ENCODE measurements at regions not wholly inside any gene's neighbourhood (a gene's known extent, or its start where the extent isn't known, plus 50 kb on each side); places are given as distances from the start of the nearest gene placed in this dataset.
"Not testable (repeated sequence)": the region's sequence is repeated elsewhere in the genome, so short reads cannot be mapped to it uniquely, and the experiment has no call there.

DNA sequence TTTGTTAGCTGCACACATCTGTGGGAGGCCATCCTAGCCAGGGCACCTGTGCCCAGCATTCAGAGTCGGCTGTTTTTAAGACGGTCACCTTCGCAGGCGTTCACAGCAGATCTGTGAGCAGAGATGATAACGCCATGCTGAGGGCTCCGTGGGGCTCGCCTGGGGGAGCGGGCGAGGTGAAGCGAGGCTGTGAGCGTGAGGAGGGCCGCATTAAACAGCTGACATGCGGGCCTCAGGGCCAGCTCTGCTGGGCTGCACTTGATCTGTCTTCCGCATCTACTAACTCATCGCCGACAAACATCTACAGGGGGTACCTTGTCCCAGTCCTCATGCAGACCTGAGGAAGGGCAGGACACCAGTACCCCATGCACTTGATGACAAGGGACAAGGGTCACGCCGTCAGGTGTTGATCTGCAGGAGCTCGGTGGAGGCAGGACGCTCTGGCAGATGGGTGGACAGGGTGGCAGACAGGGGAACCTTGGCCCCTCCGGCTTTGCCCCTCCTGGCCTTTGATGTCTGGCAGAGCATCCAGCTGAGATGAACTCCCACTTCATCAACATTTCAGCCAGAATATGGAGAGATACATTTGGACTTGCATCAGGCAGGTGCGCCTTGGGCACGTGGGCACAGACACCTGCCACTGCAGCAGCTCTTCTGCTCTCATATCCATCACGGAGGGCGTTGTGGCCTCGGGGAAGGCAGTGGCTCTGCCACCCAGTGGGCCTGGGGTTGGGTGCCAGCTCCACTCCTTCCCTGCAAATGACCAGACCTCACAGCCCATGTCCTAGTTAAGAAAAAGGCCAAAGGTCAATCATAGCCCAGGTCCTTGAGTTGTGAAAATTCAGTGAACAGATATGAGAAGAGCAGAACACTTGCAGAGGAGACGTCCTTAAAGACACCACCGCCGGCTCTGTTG, 822.9 kb downstream of the BRD1 start:
- intact Hi-C loops (cut with DNase I): no loop called here
- peak in 3 of 10 donors; percentile 39 to 63 (median 59) for DNase-seq

DNA sequence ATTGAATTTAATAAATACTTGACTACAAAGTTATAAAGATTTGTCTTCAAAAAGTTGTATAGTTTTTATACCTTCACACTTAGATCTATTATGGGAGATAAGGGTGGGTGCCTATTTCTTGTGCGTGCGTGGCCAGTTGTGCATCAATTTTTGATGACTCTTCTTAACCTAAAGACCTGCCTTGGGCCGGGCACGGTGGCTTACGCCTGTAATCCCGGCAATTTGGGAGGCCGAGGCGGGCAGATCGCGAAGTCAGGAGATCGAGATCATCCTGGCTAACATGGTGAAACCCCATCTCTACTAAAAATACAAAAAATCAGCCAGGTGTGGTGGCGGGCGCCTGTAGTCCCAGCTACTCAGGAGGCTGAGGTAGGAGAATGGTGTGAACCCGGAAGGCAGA, 830.1 kb downstream of the BRD1 start:
- intact Hi-C loops (cut with DNase I): not testable (repeated sequence)
- peak in 2 of 10 donors; percentile 53 to 64 for DNase-seq

DNA sequence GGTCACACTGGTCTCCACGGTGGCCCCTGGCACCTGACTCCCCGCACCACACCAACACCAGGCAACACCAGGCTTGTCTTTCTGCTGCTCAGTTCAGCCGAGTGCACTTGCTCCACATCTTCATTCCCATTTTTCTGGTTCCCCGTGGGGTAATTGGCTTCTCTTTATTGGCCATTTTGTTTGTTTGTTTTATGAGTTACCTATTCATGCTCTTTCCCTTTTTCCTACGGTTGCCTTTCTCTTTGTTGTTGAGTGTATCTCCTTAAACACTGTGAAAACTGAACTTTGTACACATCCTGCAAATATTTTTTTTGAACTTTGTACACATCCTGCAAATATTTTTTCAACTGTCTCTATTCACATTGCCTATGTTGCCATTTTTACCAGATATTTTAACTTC, 834.0 kb downstream of the BRD1 start:
- DNase-seq: no peak
- intact Hi-C loops (cut with DNase I): no loop called here

DNA sequence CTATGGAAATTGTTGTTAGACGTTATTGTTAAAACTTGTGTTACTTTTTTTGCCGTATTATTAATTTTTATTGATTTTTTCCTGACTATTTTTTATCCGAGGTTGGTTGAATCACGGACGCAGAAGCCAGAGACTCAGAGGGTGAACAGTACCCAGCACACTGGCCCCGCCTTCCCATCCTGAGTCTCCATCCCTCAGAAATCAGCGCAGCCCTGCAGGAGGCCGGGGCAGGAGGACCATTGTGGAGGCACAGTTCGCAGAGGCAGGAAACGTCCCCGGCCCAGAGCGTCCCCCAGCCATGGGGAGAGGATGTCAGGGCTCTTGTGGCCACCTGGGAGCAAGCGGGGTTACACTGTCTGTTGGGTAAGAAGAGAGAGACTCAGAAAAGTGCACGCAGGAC, 843.0 kb downstream of the BRD1 start:
- DNase-seq: peak in 2 of 10 donors; percentile 36 to 50
- intact Hi-C loops (cut with DNase I): no loop called here

DNA sequence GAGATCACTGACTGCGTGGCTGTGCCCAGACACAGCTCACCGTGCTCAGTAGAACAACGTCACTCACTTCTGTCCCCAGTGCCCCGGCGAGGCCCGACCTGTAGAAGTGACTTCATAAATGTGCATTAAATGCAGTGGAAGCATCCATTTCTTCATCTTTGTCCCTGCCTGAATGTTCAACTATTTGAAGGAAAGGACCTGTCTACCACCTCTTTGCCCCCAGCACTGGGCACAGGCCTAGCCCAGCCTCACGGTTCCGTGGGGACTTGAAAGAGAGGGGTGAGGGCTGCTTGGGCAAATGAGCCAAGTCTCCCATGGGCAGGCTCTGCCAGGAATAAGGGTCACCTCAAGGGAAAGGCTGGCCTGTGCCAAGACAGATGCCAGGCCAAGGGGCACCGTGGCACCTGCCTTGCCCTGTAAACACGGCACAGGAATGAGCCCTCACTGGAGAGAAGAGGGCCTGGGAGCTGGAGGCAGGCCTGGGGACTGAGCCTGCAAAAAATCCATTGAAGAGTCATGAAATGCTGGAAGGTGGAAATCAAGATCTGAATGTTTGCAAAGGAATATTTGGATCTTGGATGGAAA, 845.3 kb downstream of the BRD1 start:
- DNase-seq: peak in 2 of 10 donors; percentile 52 to 71
- intact Hi-C loops (cut with DNase I): no loop called here

DNA sequence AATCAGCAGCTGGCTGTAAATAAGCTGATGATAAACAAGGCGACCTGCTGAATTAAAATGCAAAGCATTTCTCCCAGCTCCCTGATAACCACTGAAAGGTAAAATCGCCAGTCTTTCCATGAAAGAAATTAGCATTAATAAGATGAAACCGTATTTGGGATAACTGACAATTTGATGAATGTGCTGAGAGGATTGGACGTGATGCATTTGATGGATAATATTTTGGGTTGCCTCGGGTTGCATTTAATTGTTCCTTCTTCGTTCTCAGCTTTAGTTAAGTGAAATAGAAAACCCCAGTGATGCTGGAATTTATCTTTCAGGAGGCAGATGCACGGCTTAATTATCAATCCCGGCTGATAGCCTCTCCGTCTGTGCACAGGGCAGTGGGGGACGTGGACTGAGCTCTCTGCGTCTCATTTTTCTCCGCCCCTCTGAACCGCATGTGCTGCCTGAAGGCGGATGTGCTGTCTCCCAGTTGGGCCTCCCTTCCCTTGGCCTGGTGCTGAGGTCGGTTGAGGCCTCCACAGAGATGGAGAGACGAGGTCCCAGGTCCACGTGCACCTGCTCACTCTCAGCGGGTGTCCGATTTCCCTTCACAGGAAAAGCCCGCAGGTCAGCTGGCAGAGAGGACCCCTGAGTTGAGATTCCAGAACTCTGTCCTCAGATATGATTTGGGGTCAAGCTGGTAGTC, 846.2 kb downstream of the BRD1 start:
- intact Hi-C loops (cut with DNase I): no loop called here
- DNase-seq: peak in 2 of 10 donors; percentile 59 to 72

DNA sequence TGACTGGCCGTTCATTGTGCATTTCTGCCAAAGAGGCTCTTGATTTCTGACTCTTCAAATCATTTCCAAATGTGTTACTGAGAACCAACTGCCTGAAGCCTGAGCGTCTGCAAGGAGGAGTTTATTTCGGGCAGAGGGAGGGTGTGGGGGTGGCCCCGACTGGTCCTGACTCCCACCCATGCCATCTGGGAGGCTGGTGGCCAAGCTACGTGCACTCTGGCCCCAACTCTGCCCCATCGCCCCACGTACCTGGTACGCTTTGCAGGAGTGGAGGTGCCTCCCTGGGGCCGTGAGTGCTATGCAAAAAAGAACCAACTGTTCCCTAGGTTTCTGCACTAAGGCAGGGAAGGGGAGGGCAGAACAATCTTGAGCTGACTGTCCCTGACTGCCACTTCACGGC, 846.8 kb downstream of the BRD1 start:
- peak in 2 of 10 donors; percentile 55 to 56 for DNase-seq
- intact Hi-C loops (cut with DNase I): no loop called here

DNA sequence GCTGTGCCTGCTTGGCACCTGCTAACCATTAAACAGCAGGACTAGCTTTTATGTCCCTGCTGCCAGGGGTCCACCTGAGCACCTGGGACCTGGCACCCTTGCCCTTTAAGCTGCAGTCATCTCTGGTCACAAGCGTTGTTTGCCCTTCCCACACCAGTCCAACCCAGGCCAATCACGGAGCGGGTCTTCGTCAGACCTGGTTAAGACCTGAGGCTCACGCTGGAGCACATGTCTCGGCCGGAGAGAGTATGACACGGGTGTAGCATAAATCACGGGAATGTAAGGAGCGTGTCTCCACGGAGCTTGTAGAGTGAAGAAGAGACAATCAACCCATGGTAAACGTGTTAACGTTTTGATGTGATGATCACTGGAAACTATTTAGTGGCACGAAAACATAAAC, 847.3 kb downstream of the BRD1 start:
- intact Hi-C loops (cut with DNase I): no loop called here
- DNase-seq: peak in 2 of 10 donors; percentile 22 to 34

DNA sequence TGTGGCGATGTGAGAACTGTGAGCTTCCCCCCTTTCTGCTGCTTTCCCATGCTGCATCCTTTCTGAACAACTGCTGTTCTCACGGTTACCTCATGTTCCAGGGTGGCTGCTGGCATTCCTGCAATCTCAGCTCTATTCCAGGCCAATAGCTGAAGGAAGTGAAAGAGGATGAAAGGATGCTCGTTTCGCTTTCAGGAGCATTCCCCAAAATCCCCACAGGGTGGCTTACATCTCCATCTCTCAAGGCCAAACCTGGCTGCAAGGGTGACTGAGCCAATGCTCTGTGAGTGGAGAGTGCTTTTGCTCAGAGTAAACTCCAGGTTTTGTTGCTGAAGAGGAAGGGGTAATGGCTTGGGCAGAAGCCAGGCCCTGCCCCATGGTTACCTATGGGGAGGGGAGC, 848.2 kb downstream of the BRD1 start:
- intact Hi-C loops (cut with DNase I): no loop called here
- DNase-seq: peak in 1 of 10 donors; percentile 59

DNA sequence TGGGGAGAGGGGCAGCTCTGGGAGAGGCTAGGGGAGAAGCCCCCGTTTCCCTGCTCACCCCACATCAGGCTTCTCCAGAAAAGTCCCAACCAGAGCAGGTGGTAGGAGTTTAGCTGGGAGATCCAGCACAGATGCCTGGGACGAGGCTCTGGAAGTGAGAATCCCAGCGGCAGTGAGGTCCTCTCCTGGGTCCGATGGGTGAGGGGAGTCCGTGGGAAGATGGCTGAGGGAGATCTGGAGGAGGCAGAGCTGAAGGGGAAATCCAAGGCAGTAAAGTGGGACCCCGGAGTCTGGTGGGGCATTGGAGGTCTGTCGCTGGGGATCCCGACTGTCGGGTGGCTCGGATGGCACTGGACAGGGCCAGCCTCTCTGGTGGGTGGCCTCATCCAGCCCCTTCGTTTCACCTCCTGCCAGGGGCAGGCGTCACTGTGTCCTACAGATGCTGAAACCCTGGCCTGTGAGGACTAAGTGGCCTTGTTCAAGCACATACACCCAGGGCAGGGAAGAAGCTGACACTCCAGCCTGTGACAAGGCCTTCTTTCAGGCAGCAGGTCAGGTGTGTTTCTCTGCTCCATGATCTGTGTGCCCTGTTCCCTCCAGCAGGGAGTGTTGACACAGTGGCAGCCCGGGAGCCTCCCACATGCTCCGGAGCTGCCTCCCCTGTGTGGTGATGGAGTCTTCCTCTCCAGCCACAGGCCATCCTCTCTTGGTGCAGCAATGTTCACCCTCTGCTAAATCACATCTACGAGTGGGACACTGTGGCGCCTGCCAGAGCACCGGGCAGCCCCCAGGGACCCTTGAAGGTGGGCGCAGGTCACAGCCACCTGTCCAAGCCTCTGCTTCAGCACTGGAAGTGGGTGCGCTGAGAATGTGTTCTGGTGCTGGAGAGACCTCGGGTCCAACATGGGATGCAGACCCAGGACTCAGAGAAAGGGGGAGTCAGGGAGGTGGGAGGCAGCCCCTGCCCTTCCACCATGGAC, 850.8 kb downstream of the BRD1 start:
- peak in 1 of 10 donors; percentile 75 for DNase-seq
- intact Hi-C loops (cut with DNase I): no loop called here

DNA sequence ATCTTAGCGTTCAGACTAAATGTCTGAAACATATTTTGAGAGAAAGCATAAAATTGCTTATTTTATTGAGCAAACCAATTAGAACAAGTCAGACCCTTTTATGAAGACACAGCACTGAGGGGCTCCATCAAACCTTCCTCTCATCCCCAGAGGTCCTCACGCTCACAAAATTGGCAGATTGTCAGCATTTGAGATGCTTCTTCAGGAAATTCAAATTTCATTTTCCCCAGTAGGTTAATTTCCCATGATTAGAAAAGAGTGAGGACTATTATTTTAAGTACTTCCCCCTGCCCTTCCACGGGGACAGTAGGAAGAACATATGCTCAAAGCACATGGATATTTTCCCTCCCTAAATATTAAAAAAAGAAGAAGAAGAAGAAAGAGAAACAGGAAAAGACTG, 851.8 kb downstream of the BRD1 start:
- no peak for DNase-seq
- intact Hi-C loops (cut with DNase I): no loop called here

DNA sequence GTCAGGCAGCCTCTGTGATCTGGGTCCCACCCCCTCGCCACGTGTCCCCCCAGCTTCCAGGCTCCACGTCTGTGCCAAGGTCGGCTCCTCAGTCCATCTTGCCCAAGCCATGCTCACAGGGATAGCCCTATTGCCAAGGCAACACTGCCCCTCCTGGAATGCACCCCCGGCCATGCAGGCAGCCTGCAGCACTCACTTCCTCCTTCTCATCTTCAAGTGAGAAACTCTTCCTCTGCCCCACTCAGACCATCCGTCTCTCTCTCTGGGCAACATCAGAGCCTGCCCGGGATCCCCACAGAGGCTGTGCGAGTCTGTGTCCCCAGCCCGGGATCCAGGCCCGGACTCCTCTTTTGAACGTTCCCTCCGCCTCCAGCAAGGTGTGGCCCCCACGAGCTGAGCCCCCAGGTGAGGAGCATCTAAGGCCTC, 852.3 kb downstream of the BRD1 start:
- intact Hi-C loops (cut with DNase I): no loop called here
- DNase-seq: peak in 2 of 10 donors; percentile 82 to 83

DNA sequence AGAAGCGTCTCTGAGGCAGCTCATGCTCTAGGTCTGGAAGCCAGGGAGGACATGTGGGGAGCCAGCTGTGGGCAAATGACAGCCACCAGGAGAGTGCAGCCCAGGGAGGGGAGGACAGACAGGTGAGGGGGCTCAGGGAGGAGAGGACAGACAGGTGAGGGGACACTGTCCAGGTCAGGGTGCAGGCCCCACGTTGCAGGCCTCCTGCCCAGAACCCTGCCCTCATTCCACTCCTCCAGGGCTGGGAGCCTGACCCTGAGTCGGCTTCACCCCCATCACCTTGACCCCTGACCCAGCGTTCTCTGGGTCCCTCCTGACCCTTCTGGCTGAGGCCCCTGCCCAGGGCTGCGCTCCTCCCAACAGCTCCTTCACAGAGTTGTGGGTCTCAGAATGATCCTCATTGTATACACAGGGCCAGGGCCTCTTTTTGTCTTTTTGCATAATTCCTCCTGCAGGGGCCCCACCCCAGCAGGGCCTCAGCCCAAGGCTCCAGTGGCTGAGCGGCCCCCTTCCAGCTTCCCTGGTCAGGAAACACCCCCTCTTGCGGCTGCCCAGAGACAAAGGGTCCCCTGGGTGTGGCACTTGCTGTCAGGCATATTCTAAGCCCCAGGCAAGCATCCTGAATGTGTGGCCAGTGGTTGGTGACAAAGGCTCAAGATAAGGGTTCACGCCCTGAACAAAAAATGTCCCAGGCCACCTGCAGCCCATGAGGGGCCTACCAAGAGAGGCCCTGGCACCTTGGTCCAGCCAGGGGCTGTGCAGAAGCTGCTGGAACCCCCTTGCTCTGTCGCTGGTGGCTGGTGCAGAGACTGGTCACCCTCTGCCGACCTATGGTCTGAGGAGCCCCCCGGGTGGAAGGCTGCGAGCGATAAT, 853.0 kb downstream of the BRD1 start:
- intact Hi-C loops (cut with DNase I): no loop called here
- DNase-seq: peak in 3 of 10 donors; percentile 17 to 55 (median 55)

DNA sequence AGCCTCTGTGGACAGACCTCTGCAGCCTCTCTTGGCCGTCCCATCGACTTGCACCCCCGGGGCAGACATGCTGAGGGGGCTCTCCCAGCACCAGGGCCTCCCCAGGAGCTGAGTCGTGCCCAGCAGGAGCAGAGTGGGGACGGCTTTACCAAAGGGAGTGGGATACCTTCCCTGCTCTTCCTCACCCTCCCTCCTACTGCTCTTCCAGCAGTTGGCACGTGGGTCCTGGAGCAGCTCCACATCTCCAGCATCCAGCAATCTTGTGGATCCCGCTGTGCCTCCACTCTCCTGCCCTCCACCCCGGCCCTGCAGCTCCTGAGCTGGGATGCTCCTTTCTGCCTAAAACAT, 854.0 kb downstream of the BRD1 start:
- intact Hi-C loops (cut with DNase I): no loop called here
- DNase-seq: peak in 1 of 10 donors; percentile 32

DNA sequence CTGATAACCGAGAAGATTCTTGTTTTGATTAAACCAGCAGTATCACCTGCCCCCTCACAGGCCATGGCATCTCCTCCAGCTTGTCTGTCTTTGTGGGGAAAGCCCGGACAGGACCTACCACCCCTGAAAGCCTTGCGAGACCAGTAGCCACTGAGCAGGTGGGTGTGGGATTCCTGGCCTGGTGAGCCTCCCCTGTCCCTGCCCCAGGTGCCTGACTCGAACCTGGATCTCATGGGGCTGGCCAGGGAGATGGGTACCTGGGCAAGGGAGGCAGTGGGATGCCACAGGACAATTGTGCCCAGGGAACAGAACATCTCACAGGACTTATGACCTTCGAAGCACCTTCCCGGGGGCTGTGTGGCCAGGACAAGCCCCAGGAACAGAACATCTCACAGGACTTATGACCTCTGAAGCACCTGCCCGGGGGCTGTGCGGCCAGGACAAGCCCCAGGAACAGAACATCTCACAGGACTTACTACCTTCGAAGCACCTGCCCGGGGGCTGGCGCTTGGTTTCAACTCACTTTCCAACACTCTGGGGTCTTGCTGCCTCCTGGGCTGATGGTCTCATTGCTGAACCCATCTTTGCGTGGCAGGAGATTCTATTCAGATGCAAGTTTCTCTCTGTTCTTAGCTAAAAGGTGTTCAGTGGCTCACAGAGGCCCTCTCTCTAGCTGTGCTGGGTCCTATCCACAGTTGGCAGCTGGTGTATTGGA, 854.5 kb downstream of the BRD1 start:
- intact Hi-C loops (cut with DNase I): no loop called here
- peak in 3 of 10 donors; percentile 33 to 58 (median 51) for DNase-seq

DNA sequence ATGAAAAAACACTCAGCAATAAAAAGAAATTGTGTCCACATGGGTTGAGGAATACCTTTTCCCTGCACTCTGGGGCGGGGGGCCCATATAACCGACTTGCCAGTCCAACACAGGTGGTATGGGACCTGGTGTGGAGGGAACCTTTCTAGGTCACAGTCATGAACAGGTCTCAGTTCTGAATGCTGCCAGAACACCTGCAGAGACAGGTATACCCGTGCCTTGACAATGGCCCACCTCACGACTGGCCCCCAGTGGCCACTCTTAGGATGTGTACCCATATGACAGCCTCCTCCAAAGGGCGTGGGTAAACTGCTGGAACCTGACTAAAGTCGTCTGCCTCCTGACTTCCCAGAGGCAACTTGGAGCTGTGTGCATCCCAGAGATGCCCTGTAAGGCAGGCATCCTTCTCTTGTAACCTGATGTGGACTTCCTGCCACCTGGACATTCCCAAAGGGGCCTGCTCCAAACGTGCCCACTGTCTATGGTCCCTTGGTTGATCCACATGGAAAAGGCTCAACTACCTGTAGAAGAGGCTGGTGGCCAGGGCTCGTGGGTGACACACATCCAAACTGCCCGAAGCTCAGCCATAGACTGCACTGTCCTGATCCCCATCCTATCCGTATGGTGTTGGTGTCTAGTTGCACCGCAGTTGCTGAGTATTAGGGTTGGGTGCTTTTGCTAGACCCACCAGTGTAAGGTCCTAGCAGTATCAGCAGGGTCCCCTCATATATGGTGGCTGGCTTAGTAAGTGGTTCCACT, 859.3 kb downstream of the BRD1 start:
- peak in 3 of 10 donors; percentile 46 to 79 (median 74) for DNase-seq
- intact Hi-C loops (cut with DNase I): no loop called here

DNA sequence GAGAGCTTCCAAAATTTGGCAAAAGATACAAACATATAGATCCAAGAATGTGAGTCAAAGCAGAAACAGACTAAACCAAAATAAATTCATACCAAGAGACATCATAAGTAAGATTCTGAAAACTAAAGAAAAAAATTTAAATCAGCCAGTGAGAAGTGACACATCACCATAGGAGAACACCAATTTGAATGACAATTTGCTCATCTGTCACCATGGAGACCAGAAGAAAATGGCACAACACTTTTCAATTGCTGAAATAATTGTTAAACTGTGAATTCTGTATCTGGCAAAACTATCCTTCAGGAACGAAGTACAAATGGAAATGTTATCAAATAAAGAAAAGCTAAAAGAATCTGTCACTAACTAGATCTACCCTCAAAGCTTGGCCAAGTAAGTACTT, 864.3 kb downstream of the BRD1 start:
- DNase-seq: no peak
- intact Hi-C loops (cut with DNase I): no loop called here

DNA sequence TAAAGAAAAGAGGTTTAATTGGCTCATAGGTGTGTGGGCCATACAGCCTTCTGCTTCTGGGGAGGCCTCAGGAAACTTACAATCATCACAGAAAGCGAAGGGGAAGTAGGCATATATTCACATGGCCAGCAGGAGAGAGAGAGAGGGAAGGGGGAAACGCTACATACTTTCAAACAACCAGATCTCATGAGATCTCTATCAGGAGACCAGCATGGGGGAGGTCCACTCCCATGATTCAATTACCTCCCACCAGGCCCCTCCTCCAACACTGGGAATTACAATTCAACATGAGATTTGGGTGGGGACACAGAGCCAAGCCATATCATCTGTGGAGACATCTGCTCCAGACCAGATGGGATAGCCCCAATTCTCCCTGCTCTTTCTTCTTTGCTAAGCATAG, 866.0 kb downstream of the BRD1 start:
- no peak for DNase-seq
- intact Hi-C loops (cut with DNase I): no loop called here

Data from posterior cingulate gyrus (tissue), 11 donors.